ENCODE measurements at regions not wholly inside any gene's neighbourhood (a gene's known extent, or its start where the extent isn't known, plus 50 kb on each side); places are given as distances from the start of the nearest gene placed in this dataset.

GRCh38 chr2:147696426-147696825 lies 148.4 kb upstream of the ACVR2A start:
- CTCF ChIA-PET, result no interaction called here
- intact Hi-C loops (cut with micrococcal nuclease; ENCODE audit: unreplicated experiment), result no loop called here

GRCh38 chr2:147689220-147689909 lies 155.5 kb upstream of the ACVR2A start:
- H3K36me3 ChIP-seq (ENCODE audit: insufficient read depth, low read length, poor library complexity, severe bottlenecking), result no peaks in the 10 kb centered on the region
- H3K27ac ChIP-seq (ENCODE audit: low read depth, low read length, poor library complexity, severe bottlenecking), result no peak overlapping the region
- POLR2A ChIA-PET (ENCODE audit: low non-redundant PET), result no interaction called here
- intact Hi-C loops (cut with micrococcal nuclease; ENCODE audit: unreplicated experiment), result no loop called here
- H3K4me3 ChIP-seq (ENCODE audit: low read depth, low read length, poor library complexity, severe bottlenecking), result no peak overlapping the region
- no peaks in the 10 kb centered on the region for H3K9me3 ChIP-seq (ENCODE audit: low read depth, low read length, poor library complexity, severe bottlenecking)
- TF ChIP-seq, protein P1, sequence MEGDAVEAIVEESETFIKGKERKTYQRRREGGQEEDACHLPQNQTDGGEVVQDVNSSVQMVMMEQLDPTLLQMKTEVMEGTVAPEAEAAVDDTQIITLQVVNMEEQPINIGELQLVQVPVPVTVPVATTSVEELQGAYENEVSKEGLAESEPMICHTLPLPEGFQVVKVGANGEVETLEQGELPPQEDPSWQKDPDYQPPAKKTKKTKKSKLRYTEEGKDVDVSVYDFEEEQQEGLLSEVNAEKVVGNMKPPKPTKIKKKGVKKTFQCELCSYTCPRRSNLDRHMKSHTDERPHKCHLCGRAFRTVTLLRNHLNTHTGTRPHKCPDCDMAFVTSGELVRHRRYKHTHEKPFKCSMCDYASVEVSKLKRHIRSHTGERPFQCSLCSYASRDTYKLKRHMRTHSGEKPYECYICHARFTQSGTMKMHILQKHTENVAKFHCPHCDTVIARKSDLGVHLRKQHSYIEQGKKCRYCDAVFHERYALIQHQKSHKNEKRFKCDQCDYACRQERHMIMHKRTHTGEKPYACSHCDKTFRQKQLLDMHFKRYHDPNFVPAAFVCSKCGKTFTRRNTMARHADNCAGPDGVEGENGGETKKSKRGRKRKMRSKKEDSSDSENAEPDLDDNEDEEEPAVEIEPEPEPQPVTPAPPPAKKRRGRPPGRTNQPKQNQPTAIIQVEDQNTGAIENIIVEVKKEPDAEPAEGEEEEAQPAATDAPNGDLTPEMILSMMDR (conservative IDR thresholded peaks at IDR 0.05; ENCODE audit: low read depth, low read length), result no peak
- no peaks in the 10 kb centered on the region for H3K27me3 ChIP-seq (replicated peaks; ENCODE audit: insufficient read depth, low read depth, low read length, poor library complexity)
- CTCF ChIA-PET, result no interaction called here
- BruUV-seq (replicated peaks), result no TSS peak
- H3K4me1 ChIP-seq (ENCODE audit: insufficient read depth, low read length, poor library complexity, severe bottlenecking), result no peaks in the 10 kb centered on the region
- DNase-seq (ENCODE audit: low spot score), result no peak

More at GRCh38 chr2:147696426-147696825, 148.4 kb upstream of the ACVR2A start:
- DNase-seq (ENCODE audit: low spot score), result no peak
- TF ChIP-seq, protein P1 (conservative IDR thresholded peaks at IDR 0.05; ENCODE audit: low read depth, low read length), result no peak
- TF ChIP-seq EZH2 (IDR thresholded peaks at IDR 0.05; ENCODE audit: borderline replicate concordance, low read depth, low read length, poor library complexity, severe bottlenecking), result no peak
- no peaks in the 10 kb centered on the region for H3K27me3 ChIP-seq (replicated peaks; ENCODE audit: insufficient read depth, low read depth, low read length, poor library complexity)
- no TSS peak for BruUV-seq (replicated peaks)
- no peak overlapping the region for H3K4me3 ChIP-seq (ENCODE audit: low read depth, low read length, poor library complexity, severe bottlenecking)
- no peaks in the 10 kb centered on the region for H3K9me3 ChIP-seq (ENCODE audit: low read depth, low read length, poor library complexity, severe bottlenecking)
- no peaks in the 10 kb centered on the region for H3K36me3 ChIP-seq (ENCODE audit: insufficient read depth, low read length, poor library complexity, severe bottlenecking)
- no peaks in the 10 kb centered on the region for H3K4me1 ChIP-seq (ENCODE audit: insufficient read depth, low read length, poor library complexity, severe bottlenecking)
- POLR2A ChIA-PET (ENCODE audit: low non-redundant PET), result no interaction called here
- no peak overlapping the region for H3K27ac ChIP-seq (ENCODE audit: low read depth, low read length, poor library complexity, severe bottlenecking)

GRCh38 chr2:147688242-147688641 lies 156.6 kb upstream of the ACVR2A start:
- H3K36me3 ChIP-seq (ENCODE audit: insufficient read depth, low read length, poor library complexity, severe bottlenecking), result no peaks in the 10 kb centered on the region
- H3K9me3 ChIP-seq (ENCODE audit: low read depth, low read length, poor library complexity, severe bottlenecking), result no peaks in the 10 kb centered on the region
- H3K27ac ChIP-seq (ENCODE audit: low read depth, low read length, poor library complexity, severe bottlenecking), result no peak overlapping the region
- no peak overlapping the region for H3K4me3 ChIP-seq (ENCODE audit: low read depth, low read length, poor library complexity, severe bottlenecking)
- no peaks in the 10 kb centered on the region for H3K4me1 ChIP-seq (ENCODE audit: insufficient read depth, low read length, poor library complexity, severe bottlenecking)
- no peaks in the 10 kb centered on the region for H3K27me3 ChIP-seq (replicated peaks; ENCODE audit: insufficient read depth, low read depth, low read length, poor library complexity)
- ChIA-PET POLR2A (ENCODE audit: low non-redundant PET) (no interaction called here), CTCF (no interaction called here)
- TF ChIP-seq, protein P1 (conservative IDR thresholded peaks at IDR 0.05; ENCODE audit: low read depth, low read length), result no peak
- TF ChIP-seq EZH2 (IDR thresholded peaks at IDR 0.05; ENCODE audit: borderline replicate concordance, low read depth, low read length, poor library complexity, severe bottlenecking), result no peak
- no peak for DNase-seq (ENCODE audit: low spot score)
- intact Hi-C loops (cut with micrococcal nuclease; ENCODE audit: unreplicated experiment), result no loop called here
- BruUV-seq (replicated peaks), result no TSS peak
